CD4-positive, CD25-positive, alpha-beta regulatory T cell (primary cell): ENCODE measurements at regions not wholly inside any gene's neighbourhood (a gene's known extent, or its start where the extent isn't known, plus 50 kb on each side); places are given as distances from the start of the nearest gene placed in this dataset.

ENCODE experiments used
- ATAC-seq, 2 donors: fragments of 150-1000 bp; cut with Tn5 transposase; one replicate each; pipeline ENCODE4 v1.10.0; 2021; ENCODE audit warnings: low read depth in 2 of 2, moderate number of reproducible peaks in 2 of 2, moderate library complexity in 1 of 2
- DNase-seq, 3 donors: peaks; one replicate each; pipeline versions ENCODE4 v3.0.0 to v3.0.0-alpha.2; 2012 to 2022; ENCODE audit warnings: mixed read lengths in 1 of 3
- H3K27ac ChIP-seq: one replicate; pipeline ENCODE4 v1.7.0; 2013; ENCODE audit warnings: mild to moderate bottlenecking, low read length; ENCODE audit not compliant: insufficient read depth, poor library complexity, severe bottlenecking
- H3K27me3 ChIP-seq: one replicate; pipeline ENCODE4 v1.7.0; 2013; ENCODE audit warnings: low read length; ENCODE audit not compliant: control insufficient read depth, insufficient read depth
- H3K36me3 ChIP-seq: one replicate; pipeline ENCODE4 v1.7.0; 2013; ENCODE audit warnings: mild to moderate bottlenecking, low read length, moderate library complexity; ENCODE audit not compliant: control insufficient read depth, insufficient read depth
- H3K4me1 ChIP-seq: 2 replicates; pipeline ENCODE4 v1.7.0; 2013; ENCODE audit warnings: mild to moderate bottlenecking, low read length; ENCODE audit not compliant: insufficient read depth, control insufficient read depth, poor library complexity, severe bottlenecking
- H3K4me3 ChIP-seq: one replicate; pipeline ENCODE4 v1.7.0; 2013; ENCODE audit warnings: low read depth, mild to moderate bottlenecking, low read length, moderate library complexity
- H3K9me3 ChIP-seq, 2 experiments: 1 replicate in 1 of 2; 2 replicates in 1 of 2; pipeline ENCODE4 v1.7.0; 2013; ENCODE audit warnings: low read length in 2 of 2, mild to moderate bottlenecking in 1 of 2, moderate library complexity in 1 of 2; ENCODE audit not compliant: control insufficient read depth in 2 of 2
- H3K27ac Mint-ChIP-seq, 3 donors: one replicate each; pipeline ENCODE4 v1.8.0; 2020 to 2022; ENCODE audit warnings: mild to moderate bottlenecking in 3 of 3, mixed read lengths in 3 of 3, moderate library complexity in 2 of 3
- H3K27me3 Mint-ChIP-seq: one replicate; pipeline ENCODE4 v1.8.0; 2022; ENCODE audit warnings: mild to moderate bottlenecking, mixed read lengths
- H3K36me3 Mint-ChIP-seq: one replicate; pipeline ENCODE4 v1.8.0; 2020; ENCODE audit warnings: mixed read lengths
- H3K4me1 Mint-ChIP-seq, 4 donors: one replicate each; pipeline ENCODE4 v1.8.0; 2020 to 2022; ENCODE audit warnings: mixed read lengths in 4 of 4, mild to moderate bottlenecking in 1 of 4
- H3K4me3 Mint-ChIP-seq, 4 donors: one replicate each; pipeline ENCODE4 v1.8.0; 2020 to 2022; ENCODE audit warnings: mild to moderate bottlenecking in 4 of 4, mixed read lengths in 4 of 4, moderate library complexity in 3 of 4
- H3K9me3 Mint-ChIP-seq, 7 donors: one replicate each; pipeline ENCODE4 v1.8.0; 2020 to 2022; ENCODE audit warnings: mixed read lengths in 7 of 7, mild to moderate bottlenecking in 3 of 7, moderate library complexity in 2 of 7

DNA sequence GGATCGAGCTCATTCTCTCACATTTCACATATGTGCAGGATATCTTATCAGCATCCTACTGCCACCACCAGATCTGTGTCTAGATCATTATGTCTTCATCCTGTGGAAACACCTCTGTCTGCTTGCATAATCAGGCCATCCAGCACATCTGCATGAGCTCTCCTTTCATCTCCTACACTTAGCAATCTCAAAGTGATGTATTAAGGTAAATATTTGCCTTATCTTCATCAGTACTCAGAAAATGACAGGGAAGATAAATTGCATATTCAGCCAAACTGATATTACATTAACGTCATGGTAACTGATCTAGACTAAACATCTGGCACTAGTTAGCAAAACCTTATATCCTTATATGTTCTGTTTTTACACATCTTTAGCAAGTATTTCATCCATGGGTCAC, 207.3 kb upstream of the PABPC4L start:
- H3K9me3 Mint-ChIP-seq = peaks cover 0 to 7% (median 2%) of the 10 kb centered on the region in 7 donors
- H3K4me3 ChIP-seq = no peak overlapping the region
- no peaks in the 10 kb centered on the region for H3K4me1 ChIP-seq
- H3K27me3 ChIP-seq = no peaks in the 10 kb centered on the region
- no peaks in the 10 kb centered on the region for H3K4me1 Mint-ChIP-seq
- H3K36me3 Mint-ChIP-seq = no peaks in the 10 kb centered on the region
- peaks cover 0 to 9% of the 10 kb centered on the region in 2 experiments for H3K9me3 ChIP-seq
- no peak overlapping the region for H3K27ac Mint-ChIP-seq
- H3K27me3 Mint-ChIP-seq = no peaks in the 10 kb centered on the region
- H3K27ac ChIP-seq = no peak overlapping the region
- ATAC-seq = no peak
- no peak for DNase-seq
- H3K36me3 ChIP-seq = no peaks in the 10 kb centered on the region
- H3K4me3 Mint-ChIP-seq = no peak overlapping the region

DNA sequence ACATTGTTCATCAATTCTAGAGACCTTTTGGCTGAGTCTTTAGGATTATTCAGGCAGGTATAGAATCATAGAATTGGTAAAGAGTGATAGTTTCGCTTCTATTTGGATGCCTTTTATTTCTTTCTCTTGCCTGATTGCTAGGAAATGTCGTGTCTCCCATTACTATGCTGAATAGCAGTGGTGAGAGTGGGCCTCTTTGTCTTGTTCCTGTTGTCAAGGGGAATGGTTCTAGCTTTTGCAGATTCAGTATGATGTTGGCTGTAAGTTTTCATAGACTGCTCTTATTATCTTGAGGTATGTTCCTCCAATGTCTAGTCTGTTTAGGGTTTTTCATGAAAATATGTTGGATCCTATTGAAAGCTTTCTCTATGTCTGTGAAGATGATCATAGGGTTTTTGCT, 200.2 kb upstream of the PABPC4L start:
- no peak for ATAC-seq
- peaks cover 0 to 34% (median 8%) of the 10 kb centered on the region in 7 donors for H3K9me3 Mint-ChIP-seq
- H3K27me3 ChIP-seq = no peaks in the 10 kb centered on the region
- no peaks in the 10 kb centered on the region for H3K36me3 ChIP-seq
- DNase-seq = no peak
- H3K4me1 Mint-ChIP-seq = no peaks in the 10 kb centered on the region
- no peak overlapping the region for H3K27ac ChIP-seq
- H3K27ac Mint-ChIP-seq = no peak overlapping the region
- H3K4me3 Mint-ChIP-seq = no peak overlapping the region
- no peaks in the 10 kb centered on the region for H3K36me3 Mint-ChIP-seq
- H3K27me3 Mint-ChIP-seq = no peaks in the 10 kb centered on the region
- H3K9me3 ChIP-seq = no peaks in the 10 kb centered on the region
- H3K4me3 ChIP-seq = no peak overlapping the region
- no peaks in the 10 kb centered on the region for H3K4me1 ChIP-seq

GRCh38 chr4:134393592-134393991, 192.0 kb upstream of the PABPC4L start:
- Mint-ChIP-seq H3K4me3 (no peak overlapping the region), H3K27ac (no peak overlapping the region), H3K9me3 (peaks cover 1 to 25% (median 13%) of the 10 kb centered on the region in 7 donors), H3K36me3 (no peaks in the 10 kb centered on the region), H3K4me1 (no peaks in the 10 kb centered on the region), H3K27me3 (no peaks in the 10 kb centered on the region)
- no peaks in the 10 kb centered on the region for H3K9me3 ChIP-seq
- no peak for DNase-seq
- no peak overlapping the region for H3K27ac ChIP-seq
- no peaks in the 10 kb centered on the region for H3K36me3 ChIP-seq
- ATAC-seq = no peak
- no peaks in the 10 kb centered on the region for H3K27me3 ChIP-seq
- H3K4me3 ChIP-seq = no peak overlapping the region
- H3K4me1 ChIP-seq = no peaks in the 10 kb centered on the region

- Histone ChIP-seq H3K9me3 (no peaks in the 10 kb centered on the region), H3K4me3 (no peak overlapping the region), H3K27me3 (no peaks in the 10 kb centered on the region), H3K36me3 (no peaks in the 10 kb centered on the region), H3K27ac (no peak overlapping the region), H3K4me1 (no peaks in the 10 kb centered on the region)
- Mint-ChIP-seq H3K4me1 (no peaks in the 10 kb centered on the region), H3K4me3 (no peak overlapping the region), H3K27ac (no peak overlapping the region), H3K36me3 (no peaks in the 10 kb centered on the region), H3K27me3 (no peaks in the 10 kb centered on the region), H3K9me3 (peaks cover 0 to 22% (median 5%) of the 10 kb centered on the region in 7 donors)
- DNase-seq = no peak
- no peak for ATAC-seq
Observed at GRCh38 chr4:134390319-134390718, 188.7 kb upstream of the PABPC4L start.

DNA sequence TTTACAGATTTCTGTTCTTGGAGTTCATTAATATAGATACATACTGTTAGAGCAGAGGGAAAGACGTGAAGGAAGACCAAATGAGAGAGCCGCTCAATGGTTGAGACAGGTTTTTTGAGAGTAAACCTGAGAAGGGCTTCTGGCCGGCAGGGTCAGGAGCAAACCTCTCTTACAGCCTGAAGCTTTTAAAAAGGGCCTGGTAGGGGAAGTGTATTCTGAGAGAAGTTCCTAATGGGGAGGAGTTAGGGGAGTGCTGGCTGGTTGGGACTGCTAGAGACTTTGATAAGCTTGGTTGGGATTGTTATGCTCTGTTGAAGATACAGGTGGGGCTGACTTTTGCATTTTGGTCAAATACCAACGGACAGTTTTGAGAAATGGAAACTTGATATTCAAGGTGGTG, 186.8 kb upstream of the PABPC4L start:
- Histone ChIP-seq H3K27ac (no peak overlapping the region), H3K9me3 (no peaks in the 10 kb centered on the region), H3K4me3 (no peak overlapping the region), H3K36me3 (no peaks in the 10 kb centered on the region), H3K27me3 (no peaks in the 10 kb centered on the region), H3K4me1 (no peaks in the 10 kb centered on the region)
- Mint-ChIP-seq H3K27ac (no peak overlapping the region), H3K4me3 (no peak overlapping the region), H3K9me3 (peaks cover 1 to 19% (median 5%) of the 10 kb centered on the region in 7 donors), H3K27me3 (no peaks in the 10 kb centered on the region), H3K36me3 (no peaks in the 10 kb centered on the region), H3K4me1 (no peaks in the 10 kb centered on the region)
- ATAC-seq (no peak), DNase-seq (no peak)

DNA sequence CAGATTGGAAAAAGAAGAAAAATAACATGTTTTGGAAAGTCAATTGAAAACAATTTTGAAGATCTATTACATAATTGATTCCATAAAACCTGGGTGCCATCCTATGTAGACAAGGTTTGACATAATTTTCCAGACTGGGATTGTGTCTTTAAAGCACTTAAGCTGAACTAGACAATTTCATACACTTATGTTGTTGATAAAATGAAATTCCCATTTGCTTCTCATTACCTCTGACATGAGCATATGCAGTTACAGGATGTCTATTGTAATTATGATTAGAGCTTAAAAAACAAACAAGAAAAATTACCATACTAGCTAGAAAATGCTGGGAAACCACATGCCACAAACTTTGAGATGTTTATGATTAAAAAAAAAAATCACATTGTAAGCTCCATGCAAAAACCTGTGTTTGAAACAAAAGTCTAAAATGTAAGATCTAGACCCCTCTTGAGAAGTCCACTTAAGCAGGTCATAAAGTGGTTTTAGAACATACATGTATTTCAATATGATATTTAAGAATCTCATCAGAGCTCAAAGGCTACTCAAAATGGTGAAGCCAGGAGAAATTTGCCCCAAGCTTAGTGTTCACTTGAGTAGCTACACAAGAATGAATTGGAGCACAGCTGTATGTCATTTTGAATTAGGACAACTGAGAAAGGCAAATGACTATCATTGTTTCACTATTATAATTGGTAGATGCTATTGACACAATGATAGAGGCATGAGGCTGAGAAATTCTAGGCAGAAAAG, 181.1 kb upstream of the PABPC4L start:
- Mint-ChIP-seq H3K27ac (no peak overlapping the region), H3K36me3 (no peaks in the 10 kb centered on the region), H3K27me3 (no peaks in the 10 kb centered on the region), H3K4me3 (no peak overlapping the region), H3K9me3 (peaks cover 0 to 13% (median 5%) of the 10 kb centered on the region in 7 donors), H3K4me1 (no peaks in the 10 kb centered on the region)
- Histone ChIP-seq H3K27ac (no peak overlapping the region), H3K27me3 (no peaks in the 10 kb centered on the region), H3K36me3 (no peaks in the 10 kb centered on the region), H3K4me1 (no peaks in the 10 kb centered on the region), H3K4me3 (no peak overlapping the region), H3K9me3 (no peaks in the 10 kb centered on the region)
- ATAC-seq (no peak), DNase-seq (no peak)

- Histone ChIP-seq H3K27ac (no peak overlapping the region), H3K9me3 (no peaks in the 10 kb centered on the region), H3K27me3 (no peaks in the 10 kb centered on the region), H3K4me3 (no peak overlapping the region), H3K4me1 (no peaks in the 10 kb centered on the region), H3K36me3 (no peaks in the 10 kb centered on the region)
- peaks cover 0 to 25% (median 7%) of the 10 kb centered on the region in 7 donors for H3K9me3 Mint-ChIP-seq
- DNase-seq = no peak
- H3K4me3 Mint-ChIP-seq = no peak overlapping the region
- H3K27me3 Mint-ChIP-seq = no peaks in the 10 kb centered on the region
- H3K36me3 Mint-ChIP-seq = no peaks in the 10 kb centered on the region
- ATAC-seq = no peak
- H3K27ac Mint-ChIP-seq = no peak overlapping the region
- H3K4me1 Mint-ChIP-seq = no peaks in the 10 kb centered on the region
Observed at GRCh38 chr4:134375775-134376174, 174.2 kb upstream of the PABPC4L start.

DNA sequence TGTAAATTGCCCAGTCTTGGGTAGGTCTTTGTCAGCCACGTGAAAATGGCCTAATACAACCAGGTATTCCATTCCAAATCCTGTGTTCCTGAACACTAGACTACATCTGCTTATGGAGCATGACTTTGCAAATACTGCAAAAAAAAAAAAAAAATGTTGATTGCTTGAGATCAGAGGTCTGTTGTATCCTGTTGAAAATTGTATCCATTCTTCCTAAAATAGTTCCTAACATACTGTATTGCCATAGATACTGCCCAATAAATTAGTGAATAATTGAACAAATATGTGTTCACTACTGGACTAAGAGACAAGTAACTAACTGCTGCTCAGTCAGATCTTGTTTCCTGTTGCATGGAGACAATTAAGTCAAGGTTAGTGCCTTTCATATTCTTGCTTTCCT, 164.3 kb upstream of the PABPC4L start:
- H3K27ac Mint-ChIP-seq = no peak overlapping the region
- H3K27me3 Mint-ChIP-seq = no peaks in the 10 kb centered on the region
- H3K36me3 Mint-ChIP-seq = no peaks in the 10 kb centered on the region
- Histone ChIP-seq H3K36me3 (no peaks in the 10 kb centered on the region), H3K4me3 (no peak overlapping the region), H3K9me3 (no peaks in the 10 kb centered on the region), H3K27ac (no peak overlapping the region), H3K4me1 (no peaks in the 10 kb centered on the region), H3K27me3 (no peaks in the 10 kb centered on the region)
- no peak for ATAC-seq
- peaks cover 5 to 18% (median 12%) of the 10 kb centered on the region in 7 donors for H3K9me3 Mint-ChIP-seq
- no peak overlapping the region for H3K4me3 Mint-ChIP-seq
- H3K4me1 Mint-ChIP-seq = no peaks in the 10 kb centered on the region
- DNase-seq = no peak
